NT2/D1 (cell line): ENCODE measurements at regions not wholly inside any gene's neighbourhood (a gene's known extent, or its start where the extent isn't known, plus 50 kb on each side); places are given as distances from the start of the nearest gene placed in this dataset.

Experiments used
- YY1 ChIP-seq: IDR thresholded peaks from 2 replicates; pipeline ENCODE4 v1.6.1; 2011; ENCODE audit not compliant: insufficient read length, insufficient read depth
- ZNF274 ChIP-seq: IDR thresholded peaks from 2 replicates; pipeline ENCODE4 v1.6.1; 2011; ENCODE audit warnings: mild to moderate bottlenecking, low read depth, low read length

- TF ChIP-seq YY1 = no peak
- TF ChIP-seq ZNF274 = no peak
Observed at GRCh38 chr16:25413133-25413532, 155.5 kb upstream of the ZKSCAN2 start.
